ENCODE measurements at regions not wholly inside any gene's neighbourhood (a gene's known extent, or its start where the extent isn't known, plus 50 kb on each side); places are given as distances from the start of the nearest gene placed in this dataset.

- TF ChIP-seq CTCF (IDR thresholded peaks at IDR 0.05) (no peak), PBX3 (IDR thresholded peaks at IDR 0.05) (no peak), JUND (IDR thresholded peaks at IDR 0.05) (no peak), NRF1 (IDR thresholded peaks at IDR 0.05; ENCODE audit: low read depth, low read length) (no peak), SMC3 (IDR thresholded peaks at IDR 0.05; ENCODE audit: low read depth, low read length) (no peak), POLR2AphosphoS5 (IDR thresholded peaks at IDR 0.05; ENCODE audit: low read depth, low read length) (no peak), CHD2 (IDR thresholded peaks at IDR 0.05; ENCODE audit: low read length, partially characterized antibody) (no peak), RFX5 (IDR thresholded peaks at IDR 0.05; ENCODE audit: low read length) (no peak), USF2 (IDR thresholded peaks at IDR 0.05; ENCODE audit: borderline replicate concordance, low read depth, low read length) (no peak), TCF12 (IDR thresholded peaks at IDR 0.05) (no peak), REST (IDR thresholded peaks at IDR 0.05; ENCODE audit: low read depth, low read length) (no peak)
Measured at GRCh38 chr3:162034368-162034767, 537.8 kb downstream of the OTOL1 start.
